ENCODE measurements at regions not wholly inside any gene's neighbourhood (a gene's known extent, or its start where the extent isn't known, plus 50 kb on each side); places are given as distances from the start of the nearest gene placed in this dataset.
A peak's percentile ranks its signal among the peaks of the same experiment; 100 is the strongest.
"Not testable (repeated sequence)": the region's sequence is repeated elsewhere in the genome, so short reads cannot be mapped to it uniquely, and the experiment has no call there.

GRCh38 chr17:30711626-30712507, 112.6 kb downstream of the CRLF3 start:
- H2AFZ ChIP-seq (ENCODE audit: low read depth, low read length, poor library complexity, severe bottlenecking); H3K9ac ChIP-seq (ENCODE audit: low read length); RAD21 ChIA-PET (ENCODE audit: low non-redundant PET in 1 of 2, low total read pairs in 2 of 2, uncharacterized antibody in 2 of 2, unreplicated experiment in 2 of 2); ATAC-seq; H3K27me3 ChIP-seq (ENCODE audit: insufficient read depth, low read length); H4K20me1 ChIP-seq (ENCODE audit: insufficient read depth); POLR2A ChIA-PET; H3K9me3 ChIP-seq (ENCODE audit: control insufficient read depth in 1 of 2, insufficient read depth in 1 of 2, low read depth in 1 of 2, low read length in 2 of 2); H3K27ac ChIP-seq (ENCODE audit: low read depth, low read length); CTCF ChIA-PET; H3K9me2 ChIP-seq (ENCODE audit: insufficient read depth); H3K36me3 ChIP-seq (ENCODE audit: control insufficient read depth in 1 of 2, insufficient read depth in 2 of 2, low read length in 2 of 2); H3K4me3 ChIP-seq (replicated peaks in 1 of 2; ENCODE audit: low read depth in 1 of 2, low read length in 2 of 2); DNase-seq (ENCODE audit: low read depth, low spot score); BruUV-seq (replicated peaks); H3K4me2 ChIP-seq (ENCODE audit: low read length): not testable (repeated sequence)
- intact Hi-C loops (cut with micrococcal nuclease): loop anchor here (10.0 kb wide), 1 partner anchor 607 kb away; no protein-coding TSS in a partner anchor
- peaks cover 70% of the 10 kb centered on the region for H3K79me2 ChIP-seq (ENCODE audit: insufficient read depth, low read length)
- H3K4me1 ChIP-seq (ENCODE audit: control insufficient read depth in 1 of 2, insufficient read depth in 2 of 2, low read length in 2 of 2): peaks cover 3 to 23% of the 10 kb centered on the region in 2 experiments; a peak in 3 of 4 replicates

GRCh38 chr17:30711176-30711575, 113.3 kb downstream of the CRLF3 start:
- H3K9ac ChIP-seq (ENCODE audit: low read length); POLR2A ChIA-PET; DNase-seq (ENCODE audit: low read depth, low spot score); H3K9me3 ChIP-seq (ENCODE audit: control insufficient read depth in 1 of 2, insufficient read depth in 1 of 2, low read depth in 1 of 2, low read length in 2 of 2); RAD21 ChIA-PET (ENCODE audit: low non-redundant PET in 1 of 2, low total read pairs in 2 of 2, uncharacterized antibody in 2 of 2, unreplicated experiment in 2 of 2); H3K27ac ChIP-seq (ENCODE audit: low read depth, low read length); BruUV-seq (replicated peaks); H3K9me2 ChIP-seq (ENCODE audit: insufficient read depth); H4K20me1 ChIP-seq (ENCODE audit: insufficient read depth); H3K27me3 ChIP-seq (ENCODE audit: insufficient read depth, low read length); CTCF ChIA-PET; ATAC-seq; H2AFZ ChIP-seq (ENCODE audit: low read depth, low read length, poor library complexity, severe bottlenecking); H3K36me3 ChIP-seq (ENCODE audit: control insufficient read depth in 1 of 2, insufficient read depth in 2 of 2, low read length in 2 of 2): not testable (repeated sequence)
- intact Hi-C loops (cut with micrococcal nuclease): loop anchor here (10.0 kb wide), 1 partner anchor 606 kb away; no protein-coding TSS in a partner anchor
- peaks cover 63% of the 10 kb centered on the region for H3K79me2 ChIP-seq (ENCODE audit: insufficient read depth, low read length)
- peaks cover 3 to 25% of the 10 kb centered on the region in 2 experiments; a peak in 3 of 4 replicates for H3K4me1 ChIP-seq (ENCODE audit: control insufficient read depth in 1 of 2, insufficient read depth in 2 of 2, low read length in 2 of 2)
- peak overlapping the region; percentile 57 to 67; a peak in 3 of 4 replicates for H3K4me3 ChIP-seq (replicated peaks in 1 of 2; ENCODE audit: low read depth in 1 of 2, low read length in 2 of 2)
- peak overlapping the region; percentile 75; the same call in 1 of the 2 replicates for H3K4me2 ChIP-seq (ENCODE audit: low read length)

All from HCT116 (cell line).